Osteocyte (in vitro differentiated cells): ENCODE measurements at regions not wholly inside any gene's neighbourhood (a gene's known extent, or its start where the extent isn't known, plus 50 kb on each side); places are given as distances from the start of the nearest gene placed in this dataset.

Experiments
- DNase-seq: peaks from one replicate; pipeline ENCODE4 v3.0.0; 2021; ENCODE audit warnings: mixed read lengths; ENCODE audit not compliant: unreplicated experiment; ENCODE audit errors: extremely low spot score
- H3K27ac Mint-ChIP-seq: one replicate; pipeline ENCODE4 v1.8.0; 2021; ENCODE audit warnings: mild to moderate bottlenecking, mixed read lengths; ENCODE audit not compliant: unreplicated experiment
- H3K27me3 Mint-ChIP-seq: one replicate; pipeline ENCODE4 v1.8.0; 2021; ENCODE audit warnings: mixed read lengths; ENCODE audit not compliant: unreplicated experiment
- H3K36me3 Mint-ChIP-seq: one replicate; pipeline ENCODE4 v1.8.0; 2021; ENCODE audit warnings: mixed read lengths; ENCODE audit not compliant: unreplicated experiment
- H3K4me1 Mint-ChIP-seq: one replicate; pipeline ENCODE4 v1.8.0; 2021; ENCODE audit warnings: mixed read lengths; ENCODE audit not compliant: unreplicated experiment
- H3K4me3 Mint-ChIP-seq: one replicate; pipeline ENCODE4 v1.8.0; 2021; ENCODE audit warnings: mild to moderate bottlenecking, moderate library complexity, mixed read lengths; ENCODE audit not compliant: unreplicated experiment
- H3K9me3 Mint-ChIP-seq: one replicate; pipeline ENCODE4 v1.8.0; 2021; ENCODE audit warnings: mixed read lengths; ENCODE audit not compliant: unreplicated experiment
- CTCF ChIP-seq: fragments of 200-600 bp; sonication (generic); IDR thresholded peaks from 2 replicates; pipeline ENCODE4 v1.5.0; 2021; ENCODE audit warnings: antibody characterized with exemption, mild to moderate bottlenecking, moderate library complexity

DNA sequence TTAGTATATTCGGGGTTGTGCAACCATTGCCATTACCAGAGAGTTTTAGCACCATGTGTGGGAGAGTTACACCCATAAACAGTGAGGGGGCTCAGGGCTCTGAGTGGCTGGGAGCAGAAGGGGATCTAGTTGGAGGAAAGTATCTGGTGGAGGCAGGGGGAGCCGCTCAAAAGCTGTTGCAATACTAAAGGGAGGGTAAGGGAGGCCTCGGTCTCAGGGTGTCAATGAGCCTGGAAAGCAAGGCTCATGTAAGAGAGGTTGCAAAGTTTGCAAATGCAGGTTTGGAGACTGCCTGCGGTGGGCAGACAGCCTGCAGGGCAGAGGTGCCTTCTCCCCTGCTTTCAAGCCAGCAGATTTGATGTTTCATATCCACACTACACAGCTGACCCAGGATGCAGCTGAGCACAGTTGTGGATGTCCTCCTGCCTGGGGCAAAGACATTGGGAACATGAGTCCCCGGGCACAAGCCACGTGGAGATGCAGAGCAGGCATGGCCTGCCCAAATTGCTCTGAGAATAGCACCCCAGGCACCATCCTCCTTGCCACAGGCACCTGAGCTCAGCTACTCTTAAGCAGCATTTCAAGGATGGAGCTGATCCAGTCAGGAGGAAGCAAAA, 181.4 kb downstream of the TLE3 start:
- Mint-ChIP-seq H3K4me3 (no peak overlapping the region), H3K27me3 (peaks cover 20% of the 10 kb centered on the region), H3K9me3 (no peaks in the 10 kb centered on the region), H3K4me1 (no peaks in the 10 kb centered on the region), H3K27ac (no peak overlapping the region), H3K36me3 (no peaks in the 10 kb centered on the region)
- no peak for TF ChIP-seq CTCF
- no peak for DNase-seq

DNA sequence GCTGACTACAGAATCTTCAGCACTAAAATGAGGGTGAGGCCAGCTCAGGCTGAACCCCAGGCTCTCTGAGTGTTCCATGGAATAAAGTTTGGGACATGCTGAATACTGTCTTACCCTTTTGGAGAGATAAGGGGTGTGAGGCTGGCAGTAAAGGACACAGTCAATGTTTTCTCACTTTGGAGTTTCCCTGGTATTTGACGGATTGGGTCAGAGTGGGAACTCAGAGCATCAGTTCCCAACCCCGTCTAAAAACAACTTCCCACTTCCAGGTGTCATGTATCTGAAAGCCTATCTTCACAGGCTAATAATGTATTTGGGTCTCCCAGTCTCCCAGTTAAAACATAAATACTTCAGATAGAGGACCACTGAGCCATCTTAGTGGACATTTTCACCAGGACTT, 180.7 kb downstream of the TLE3 start:
- peaks cover 22% of the 10 kb centered on the region for H3K27me3 Mint-ChIP-seq
- H3K9me3 Mint-ChIP-seq, result no peaks in the 10 kb centered on the region
- H3K4me3 Mint-ChIP-seq, result no peak overlapping the region
- H3K4me1 Mint-ChIP-seq, result no peaks in the 10 kb centered on the region
- no peak overlapping the region for H3K27ac Mint-ChIP-seq
- DNase-seq, result no peak
- no peak for TF ChIP-seq CTCF
- H3K36me3 Mint-ChIP-seq, result no peaks in the 10 kb centered on the region

GRCh38 chr15:69919816-69920215, 177.9 kb downstream of the TLE3 start:
- no peak for DNase-seq
- Mint-ChIP-seq H3K27me3 (peaks cover 26% of the 10 kb centered on the region), H3K27ac (no peak overlapping the region), H3K4me1 (no peaks in the 10 kb centered on the region), H3K36me3 (no peaks in the 10 kb centered on the region), H3K4me3 (no peak overlapping the region), H3K9me3 (peaks cover 17% of the 10 kb centered on the region)
- no peak for TF ChIP-seq CTCF

- Mint-ChIP-seq H3K4me3 (no peak overlapping the region), H3K9me3 (peaks cover 19% of the 10 kb centered on the region), H3K36me3 (no peaks in the 10 kb centered on the region), H3K27me3 (peaks cover 26% of the 10 kb centered on the region), H3K4me1 (no peaks in the 10 kb centered on the region), H3K27ac (no peak overlapping the region)
- TF ChIP-seq CTCF, result no peak
- no peak for DNase-seq
These were observed 177.5 kb downstream of the TLE3 start for GRCh38 chr15:69920221-69920620.

GRCh38 chr15:69921626-69922619, 175.8 kb downstream of the TLE3 start:
- Mint-ChIP-seq H3K9me3 (peaks cover 19% of the 10 kb centered on the region), H3K4me3 (no peak overlapping the region), H3K4me1 (no peaks in the 10 kb centered on the region)

More at GRCh38 chr15:69921626-69922619, 175.8 kb downstream of the TLE3 start:
- peaks cover 23% of the 10 kb centered on the region for H3K27me3 Mint-ChIP-seq
- no peak overlapping the region for H3K27ac Mint-ChIP-seq
- TF ChIP-seq CTCF, result no peak
- no peaks in the 10 kb centered on the region for H3K36me3 Mint-ChIP-seq
- no peak for DNase-seq
